IPS DF 19.7 (cell line): ENCODE measurements at regions not wholly inside any gene's neighbourhood (a gene's known extent, or its start where the extent isn't known, plus 50 kb on each side); places are given as distances from the start of the nearest gene placed in this dataset.
"Not testable (repeated sequence)": the region's sequence is repeated elsewhere in the genome, so short reads cannot be mapped to it uniquely, and the experiment has no call there.

Source experiments
- DNase-seq: peaks from one replicate; pipeline ENCODE4 v3.0.0-alpha.2; 2013; ENCODE audit warnings: low read depth, low spot score

DNA sequence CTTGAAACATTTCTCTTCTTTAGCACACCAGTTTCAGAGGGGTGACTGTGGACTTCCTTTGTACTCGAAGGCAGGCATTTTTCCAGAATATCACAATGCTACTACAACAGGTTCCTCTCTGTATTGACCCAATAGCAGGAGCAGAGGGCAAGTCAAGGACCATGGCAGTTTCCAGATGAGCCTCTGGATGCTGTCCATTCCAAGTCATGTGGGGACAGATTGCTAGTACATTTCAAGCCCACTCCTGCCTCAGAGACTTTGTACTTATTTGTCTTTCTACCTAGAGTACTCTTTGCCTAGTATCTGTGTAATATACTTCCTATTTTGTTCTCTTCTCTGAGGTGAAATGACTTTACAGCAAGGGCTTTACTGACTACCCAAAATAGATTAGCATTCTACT lies 373.9 kb downstream of the PIK3C3 start:
- no peak for DNase-seq

DNA sequence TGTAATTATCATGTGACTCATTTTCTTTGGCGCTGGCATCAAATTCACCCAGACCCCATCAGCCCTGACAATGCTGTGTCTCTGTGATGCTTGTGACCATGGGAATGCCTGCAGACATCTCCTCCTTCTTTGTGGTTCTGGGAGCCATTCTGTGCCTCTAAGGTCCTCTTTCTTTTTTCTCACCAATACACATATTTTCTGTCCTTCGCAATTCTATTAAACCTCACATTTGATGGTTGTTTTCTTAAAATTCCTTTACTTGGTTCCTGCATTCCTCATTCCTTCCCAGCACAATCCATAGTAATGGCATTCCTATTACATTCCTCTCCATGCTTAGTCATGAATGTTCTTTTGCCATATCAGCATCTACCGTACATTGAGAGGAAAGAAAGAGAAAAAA lies 375.3 kb downstream of the PIK3C3 start:
- DNase-seq, result no peak

DNA sequence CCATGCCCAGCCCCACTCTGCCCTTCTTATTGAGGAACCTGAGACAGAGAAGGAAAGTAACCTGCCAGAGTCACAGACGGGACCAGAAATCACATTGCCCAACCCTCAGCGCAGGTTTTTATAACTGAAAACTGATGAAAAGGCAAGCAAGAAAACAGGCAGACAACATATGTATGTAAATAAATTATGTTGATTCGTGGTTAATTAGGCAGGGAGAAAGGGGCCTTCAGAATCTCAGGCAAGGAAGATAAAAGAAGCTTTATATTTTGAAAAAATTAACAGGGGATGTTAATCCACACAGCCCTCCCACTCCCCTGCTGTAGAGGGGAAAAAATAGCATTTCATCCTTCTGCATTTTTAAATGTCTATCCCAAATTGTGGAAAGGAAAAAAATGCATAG lies 378.5 kb downstream of the PIK3C3 start:
- DNase-seq, result no peak

DNA sequence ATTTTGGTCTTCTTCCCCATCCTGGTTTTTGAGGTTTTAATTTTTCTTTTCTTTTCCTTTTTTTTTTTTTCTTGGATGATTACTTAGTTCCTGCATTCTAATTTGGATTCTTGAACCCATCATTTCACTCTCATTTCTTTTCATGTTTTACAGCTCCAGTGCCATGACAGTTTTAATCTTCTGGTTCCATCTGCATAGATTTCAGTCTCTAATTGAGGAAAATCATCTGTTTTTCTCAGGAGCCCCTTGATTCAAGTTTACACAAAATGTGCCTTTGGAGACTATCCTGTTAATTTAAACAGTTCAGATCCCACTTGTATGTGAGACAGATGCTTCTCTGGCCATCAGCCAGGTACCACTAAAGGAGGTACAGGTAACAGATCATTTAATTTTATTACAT lies 379.9 kb downstream of the PIK3C3 start:
- no peak for DNase-seq

DNA sequence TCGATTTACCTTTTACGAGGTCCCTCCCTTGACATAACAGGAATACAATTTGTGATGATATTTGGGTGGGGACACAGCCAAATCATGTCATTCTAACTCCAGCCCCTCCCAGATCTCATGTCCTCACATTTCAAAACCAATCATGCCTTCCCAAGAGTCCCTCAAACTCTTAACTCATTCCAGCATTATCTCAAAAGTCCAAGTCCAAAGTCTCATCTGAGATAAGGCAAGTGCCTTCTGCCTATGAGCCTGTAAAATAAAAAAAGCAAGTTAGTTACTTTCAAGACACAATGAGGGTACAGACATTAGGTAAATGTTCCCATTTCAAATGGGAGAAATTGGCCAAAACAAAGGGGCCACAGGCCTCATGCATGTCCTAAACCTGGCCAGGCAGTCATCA lies 381.1 kb downstream of the PIK3C3 start:
- DNase-seq, result no peak

DNA sequence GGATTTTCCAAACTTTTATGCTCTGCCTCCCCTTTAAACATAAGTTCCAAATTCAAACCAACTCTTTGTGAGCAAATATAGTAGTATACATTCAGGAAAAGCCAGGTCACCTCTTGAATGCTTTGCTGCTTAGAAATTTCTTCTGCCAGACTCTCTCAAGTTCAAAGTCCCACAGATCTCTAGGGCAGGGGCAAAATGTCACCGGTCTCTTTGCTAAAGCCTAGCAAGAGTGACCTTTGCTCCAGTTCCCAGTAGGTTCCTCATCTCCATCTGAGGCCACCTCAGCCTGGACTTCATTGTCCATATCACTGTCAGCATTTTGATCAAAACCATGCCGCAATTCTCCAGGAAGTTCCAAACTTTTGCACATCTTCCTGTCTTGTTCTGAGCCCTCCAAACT lies 382.3 kb downstream of the PIK3C3 start:
- DNase-seq, result not testable (repeated sequence)

DNA sequence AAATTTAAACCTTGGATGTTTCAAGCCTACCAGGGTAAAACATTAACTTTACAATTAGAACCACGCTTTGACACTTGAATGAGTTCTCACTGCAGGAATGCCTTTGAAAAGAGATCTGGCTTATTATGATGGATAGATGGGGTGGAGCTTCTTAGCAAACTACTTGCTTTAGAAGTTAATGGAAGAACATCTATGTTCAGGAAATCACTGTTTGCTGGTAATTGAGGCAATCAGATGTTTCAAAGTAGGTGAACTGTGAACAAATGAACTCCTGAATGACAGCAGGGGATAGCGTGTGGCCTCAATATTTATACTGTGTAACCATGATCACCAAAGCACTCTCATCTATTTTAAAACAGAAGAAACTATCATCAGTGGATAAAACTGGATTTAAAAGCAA lies 383.6 kb downstream of the PIK3C3 start:
- DNase-seq, result no peak

DNA sequence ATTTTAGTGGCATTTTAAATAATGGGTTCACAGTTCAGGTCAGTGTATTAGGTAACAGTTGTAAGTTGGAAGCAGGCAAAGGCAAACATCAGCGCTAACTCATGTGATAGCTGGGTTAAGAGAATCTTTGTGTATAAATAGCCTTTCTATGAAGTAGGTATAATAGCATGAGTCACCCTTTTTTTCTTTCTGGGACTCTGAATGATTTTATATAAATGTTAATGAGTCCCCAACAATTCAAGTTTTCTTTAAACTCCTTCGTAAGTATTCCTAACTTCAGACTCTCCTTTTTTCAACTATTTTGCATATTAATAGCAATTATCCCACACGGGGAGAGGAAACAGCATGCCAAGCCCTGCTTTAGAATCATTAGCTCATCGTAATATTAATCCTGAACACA lies 384.3 kb downstream of the PIK3C3 start:
- no peak for DNase-seq

DNA sequence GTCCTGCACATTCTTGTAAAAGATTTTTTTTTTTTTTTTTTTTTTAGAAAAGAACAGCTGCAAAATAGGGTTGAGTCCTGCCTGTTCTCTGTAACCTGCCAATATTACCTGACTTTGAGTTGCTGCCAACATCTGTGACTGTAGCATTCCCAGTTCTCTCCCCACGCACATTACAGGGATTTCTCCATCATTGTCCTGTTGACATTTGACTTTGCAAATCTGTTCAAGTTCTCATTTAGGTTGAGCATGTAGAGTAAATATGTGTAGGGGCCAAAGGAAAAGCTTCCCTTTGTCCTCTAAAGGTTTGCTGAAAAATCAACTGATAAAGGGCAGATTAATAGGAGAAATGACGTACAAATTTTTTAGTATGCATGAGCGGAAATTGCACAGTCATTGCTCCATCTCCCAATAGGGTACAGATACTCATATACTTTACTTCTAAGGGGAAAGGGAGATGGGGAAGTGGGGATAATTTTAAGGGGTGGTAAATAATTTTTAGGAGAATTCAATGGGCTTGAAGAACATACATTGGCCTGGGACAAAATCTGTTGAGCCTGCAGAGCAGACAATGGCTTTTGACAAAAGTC lies 385.5 kb downstream of the PIK3C3 start:
- no peak for DNase-seq

DNA sequence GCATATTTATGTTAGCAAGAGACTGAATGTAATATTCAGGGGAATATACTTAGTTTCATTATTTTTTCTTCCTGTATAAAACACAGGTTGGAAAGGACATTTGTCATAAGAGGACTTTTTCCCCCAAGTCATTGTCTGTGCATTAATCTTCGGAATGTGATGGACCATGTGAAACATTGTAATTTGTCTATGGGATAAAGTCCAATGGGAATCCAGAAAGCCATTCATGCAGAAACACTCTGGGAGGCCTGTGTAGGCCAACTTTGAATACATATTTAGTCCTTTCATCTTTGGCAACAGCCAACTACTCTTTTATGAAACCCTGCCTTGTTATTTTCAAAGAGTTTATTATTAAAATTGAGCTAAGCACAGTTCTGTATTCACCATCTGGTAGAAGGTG lies 386.4 kb downstream of the PIK3C3 start:
- no peak for DNase-seq

DNA sequence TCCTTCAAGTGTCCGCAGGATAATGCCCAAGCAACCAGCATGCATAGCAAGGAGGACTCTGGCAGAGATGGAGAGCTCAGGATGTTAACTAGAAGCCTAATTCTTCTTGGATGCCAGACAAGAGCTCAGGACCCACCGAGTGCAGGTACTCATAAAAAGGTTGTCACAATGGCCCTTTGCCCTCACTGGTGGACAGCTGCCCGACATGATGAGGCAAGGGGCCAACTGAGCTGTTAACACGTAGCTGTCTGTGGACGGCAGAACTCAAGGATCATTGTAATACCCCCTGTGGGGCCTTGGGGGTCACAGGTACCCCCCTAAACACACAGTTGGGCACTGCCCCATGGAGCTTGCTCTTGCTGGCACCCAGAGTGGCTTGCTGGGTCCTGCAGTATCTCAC lies 393.7 kb downstream of the PIK3C3 start:
- no peak for DNase-seq

DNA sequence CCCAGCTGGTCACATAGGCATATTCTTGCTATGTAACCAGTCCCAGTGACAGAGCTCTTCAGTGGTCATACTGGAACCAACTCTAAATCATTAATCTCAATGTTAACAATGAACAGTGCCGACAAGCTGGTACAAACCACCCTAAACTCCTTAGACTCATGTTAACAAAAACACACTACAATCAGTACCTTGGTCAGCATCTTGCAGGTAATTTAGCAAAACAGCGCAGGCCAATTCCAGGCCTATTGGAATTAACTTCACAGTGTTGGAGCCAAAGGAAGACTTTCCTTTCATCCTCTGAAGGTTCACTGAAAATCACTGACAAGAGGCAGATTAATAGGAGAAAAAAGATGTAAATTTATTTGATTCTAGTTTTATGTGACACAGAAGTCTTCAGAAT lies 396.4 kb downstream of the PIK3C3 start:
- no peak for DNase-seq

DNA sequence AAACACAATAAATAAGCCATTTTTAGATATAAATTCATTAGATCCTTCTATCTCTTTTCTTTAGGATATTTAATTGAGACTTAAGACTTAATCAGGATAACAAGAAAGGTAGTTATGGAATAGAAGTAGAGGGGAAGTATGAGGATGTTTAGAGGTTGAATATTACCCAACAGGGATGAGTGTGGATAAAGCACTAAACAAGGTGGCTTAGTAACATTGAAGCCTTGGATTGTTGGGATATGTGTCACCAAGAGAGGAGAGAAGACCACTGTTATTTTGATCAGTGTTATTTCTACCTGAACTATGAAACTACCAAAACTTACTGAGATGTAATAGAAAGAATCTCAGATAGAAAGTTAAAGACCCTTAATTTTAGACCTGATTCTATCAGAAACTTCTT lies 405.7 kb downstream of the PIK3C3 start:
- DNase-seq, result no peak

DNA sequence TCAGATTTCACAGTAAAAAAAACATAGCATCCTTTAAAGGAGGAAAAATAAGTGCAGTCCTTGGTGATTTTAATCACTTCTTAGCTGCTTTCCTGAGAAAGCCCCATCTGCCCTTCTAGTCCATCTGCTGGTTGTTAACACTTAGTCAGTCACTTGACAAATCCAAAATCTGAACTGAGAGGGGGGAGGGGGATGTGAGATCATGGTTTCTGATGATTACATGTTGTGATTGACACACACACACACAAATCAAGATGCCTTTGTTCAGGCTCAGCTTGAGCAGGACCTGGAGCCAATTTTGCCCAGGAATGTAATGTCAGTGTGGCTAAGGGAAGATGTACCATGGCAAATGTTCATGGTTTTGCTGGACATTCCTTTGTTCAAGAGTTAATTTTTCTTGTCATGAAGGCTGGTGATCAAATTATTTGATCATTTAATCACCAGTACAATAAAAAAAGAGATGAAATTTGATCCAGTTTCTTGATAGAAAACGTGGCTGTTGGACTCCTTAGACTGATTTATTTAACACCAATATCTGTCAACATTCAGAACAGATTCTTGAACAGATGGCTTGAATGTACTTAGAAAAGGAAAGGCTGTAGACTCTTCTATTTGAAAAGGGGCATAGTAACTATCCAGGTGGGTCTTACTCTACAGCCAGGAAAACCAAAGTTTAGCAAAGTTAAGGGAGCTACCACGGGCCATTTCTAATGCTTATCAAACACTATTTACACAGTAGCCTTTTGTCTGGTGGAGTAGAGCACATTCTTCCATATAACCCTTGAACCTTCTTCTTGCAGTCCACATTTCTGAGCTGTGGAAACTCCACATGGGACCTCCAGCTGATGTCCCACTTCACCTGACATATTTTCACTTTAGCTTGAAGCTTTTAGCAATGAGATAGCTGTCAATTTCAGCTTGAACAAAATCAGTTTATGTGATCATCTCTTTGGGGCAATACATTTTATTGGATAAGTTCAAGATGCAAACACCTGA lies 408.7 kb downstream of the PIK3C3 start:
- no peak for DNase-seq

DNA sequence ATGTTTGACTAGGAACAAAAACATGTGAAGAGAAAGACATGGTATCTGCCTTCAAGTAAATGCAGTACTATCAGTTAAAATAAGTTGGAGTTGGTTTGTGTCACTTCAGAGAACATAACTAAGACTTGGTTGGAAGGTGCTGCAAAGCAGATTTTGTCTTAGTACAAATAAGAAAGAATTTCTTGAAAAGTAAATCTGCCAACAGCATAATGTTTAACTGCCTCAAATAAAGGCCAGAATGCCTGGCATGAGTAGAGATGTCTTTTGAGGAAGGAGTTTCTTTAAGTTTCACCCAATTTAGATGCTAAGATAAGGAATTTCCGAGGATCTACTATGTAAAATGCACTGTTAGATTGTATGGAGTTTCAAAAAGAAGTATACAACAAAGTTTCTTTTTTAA lies 409.7 kb downstream of the PIK3C3 start:
- no peak for DNase-seq

DNA sequence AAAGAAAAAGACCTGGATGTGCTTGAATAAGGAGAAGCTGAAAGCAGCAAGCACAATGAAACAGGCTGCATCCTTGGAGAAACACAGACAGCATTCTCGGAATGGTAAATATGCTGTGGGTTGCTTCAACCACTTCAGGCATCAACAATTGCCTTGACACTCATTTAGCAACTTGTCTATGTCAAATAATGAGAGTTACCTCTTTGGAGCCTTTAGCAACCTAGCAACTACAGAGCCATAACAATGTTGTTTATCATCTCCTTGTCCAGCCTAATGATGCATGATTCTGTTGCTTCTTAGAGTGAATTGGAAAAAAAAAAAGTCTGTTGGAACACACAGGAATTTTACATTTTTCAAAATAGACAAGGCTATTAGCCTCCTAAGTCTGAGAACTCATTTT lies 410.6 kb downstream of the PIK3C3 start:
- DNase-seq, result no peak

DNA sequence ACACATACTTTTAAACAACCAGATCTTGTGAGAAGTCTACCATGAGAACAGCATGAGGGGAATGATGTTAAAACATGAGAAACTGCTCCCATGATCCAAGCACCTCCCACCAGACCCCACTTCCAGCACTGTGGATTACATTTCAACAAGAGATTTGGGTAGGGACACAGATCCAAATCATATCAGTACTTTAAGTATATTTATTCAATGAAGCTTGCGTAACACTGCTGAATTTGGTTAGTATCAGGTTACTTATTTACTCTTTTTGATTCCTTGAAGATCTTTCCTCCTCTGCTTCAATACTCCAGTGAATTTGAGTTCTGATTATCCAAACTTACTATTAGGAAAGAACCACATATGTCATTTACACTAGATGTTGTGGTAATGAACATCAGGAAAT lies 418.6 kb downstream of the PIK3C3 start:
- DNase-seq, result no peak

DNA sequence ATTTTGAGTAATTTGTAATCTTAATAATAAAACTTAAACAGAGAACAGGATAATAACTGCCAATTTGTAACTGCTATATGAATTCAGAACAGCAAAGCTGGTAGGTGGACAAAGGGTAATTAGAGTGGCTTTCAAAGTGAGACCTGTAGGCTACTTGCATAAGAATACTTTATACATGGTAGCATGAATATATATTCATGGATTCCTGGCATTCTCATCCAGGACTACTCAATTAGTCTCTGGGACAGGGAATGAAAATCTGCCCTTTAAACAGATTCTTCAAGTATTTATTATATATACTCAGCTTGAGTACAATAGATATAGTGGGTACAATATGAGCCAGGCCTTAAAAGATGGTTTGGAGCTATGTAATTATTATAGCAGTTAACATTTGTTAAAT lies 419.9 kb downstream of the PIK3C3 start:
- DNase-seq, result no peak

DNA sequence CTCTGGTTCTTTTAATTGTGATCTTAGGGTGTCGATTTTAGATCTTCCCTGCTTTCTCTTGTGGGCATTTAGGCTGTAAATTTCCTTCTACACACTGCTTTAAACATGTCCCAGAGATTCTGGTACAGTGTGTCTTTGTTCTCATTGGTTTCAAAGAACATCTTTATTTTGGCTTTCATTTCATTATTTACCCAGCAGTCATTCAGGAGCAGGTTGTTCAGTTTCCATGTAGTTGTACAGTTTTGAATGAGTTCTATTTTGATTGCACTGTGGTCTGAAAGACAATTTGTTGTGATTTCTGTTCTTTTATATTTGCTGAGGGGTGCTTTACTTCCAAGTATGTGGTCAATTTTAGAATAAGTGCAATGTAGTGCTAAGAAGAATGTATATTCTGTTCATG lies 423.8 kb downstream of the PIK3C3 start:
- DNase-seq, result not testable (repeated sequence)

DNA sequence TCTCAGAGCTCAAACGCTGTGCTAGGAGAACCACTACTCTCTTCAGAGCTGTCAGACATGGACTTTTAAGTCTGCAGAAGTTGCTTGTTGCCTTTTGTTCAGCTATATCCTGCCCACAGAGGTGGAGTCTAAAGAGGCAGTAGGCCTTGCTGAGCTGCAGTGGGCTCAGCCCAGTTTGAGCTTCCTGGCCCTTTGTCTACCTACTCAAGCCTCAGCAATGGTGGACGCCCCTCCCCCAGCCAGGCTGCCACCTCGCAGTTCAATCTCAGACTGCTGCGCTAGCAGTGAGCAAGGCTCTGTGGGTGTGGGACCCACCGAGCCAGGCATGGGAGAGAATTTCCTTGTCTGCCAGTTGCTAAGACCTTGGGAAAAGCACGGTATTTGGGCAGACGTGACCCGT lies 426.2 kb downstream of the PIK3C3 start:
- not testable (repeated sequence) for DNase-seq

DNA sequence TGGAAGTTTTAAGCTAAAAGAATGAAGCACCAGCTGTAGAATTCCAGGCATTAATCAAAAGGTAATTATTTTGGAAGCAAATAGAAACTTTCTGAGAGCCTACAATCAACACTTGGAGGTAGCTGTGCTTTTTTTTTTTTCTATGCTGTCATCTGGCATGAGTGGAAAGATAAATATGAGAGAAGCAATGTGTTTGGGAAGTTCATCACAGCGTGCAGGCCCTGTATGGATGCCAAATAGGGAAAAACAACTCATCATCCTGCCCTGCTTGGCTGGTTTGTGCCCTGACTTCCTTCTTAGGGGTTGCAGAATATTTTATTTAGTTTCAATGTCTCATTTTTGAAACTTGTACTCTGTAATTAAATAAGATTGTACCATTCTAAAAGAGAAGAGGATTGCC lies 437.4 kb downstream of the PIK3C3 start:
- no peak for DNase-seq

DNA sequence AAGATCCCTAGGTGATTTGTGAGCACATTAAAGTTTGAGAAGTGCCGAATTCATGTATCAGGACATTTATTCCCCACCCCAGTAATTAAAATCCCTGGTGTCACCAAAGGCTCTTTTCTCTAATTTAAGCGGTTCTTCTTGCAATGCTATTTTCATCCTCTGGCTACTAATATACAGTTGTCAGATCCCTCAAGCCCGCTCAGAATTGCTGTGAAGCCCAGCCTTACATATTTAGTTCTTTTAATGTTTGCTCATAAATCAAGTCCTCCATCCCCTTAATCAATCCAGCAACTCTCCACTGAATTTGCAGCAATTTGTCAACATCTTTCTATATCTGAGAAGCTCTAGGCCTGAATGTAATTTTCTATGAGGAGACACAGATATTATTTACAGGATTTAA lies 437.9 kb downstream of the PIK3C3 start:
- no peak for DNase-seq

DNA sequence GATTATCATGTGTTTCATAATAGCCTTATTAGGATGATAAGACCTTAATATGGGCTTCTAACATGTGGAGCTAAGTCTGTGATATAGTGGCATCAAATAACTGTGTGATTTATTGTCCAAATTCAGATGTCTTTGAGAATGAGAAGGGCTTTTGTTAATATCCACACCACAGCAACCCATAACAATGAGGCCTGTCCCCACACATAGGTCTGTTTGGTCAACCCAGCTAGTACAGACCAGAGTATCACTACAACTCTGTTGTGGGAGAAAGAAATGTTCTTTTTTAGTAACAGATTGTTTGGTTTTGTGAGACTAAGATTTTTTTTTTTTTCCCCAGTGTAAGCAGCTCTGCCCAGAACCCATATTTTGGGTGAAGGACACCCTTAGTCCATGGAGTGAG lies 439.2 kb downstream of the PIK3C3 start:
- no peak for DNase-seq
